ENCODE measurements at regions not wholly inside any gene's neighbourhood (a gene's known extent, or its start where the extent isn't known, plus 50 kb on each side); places are given as distances from the start of the nearest gene placed in this dataset.

DNA sequence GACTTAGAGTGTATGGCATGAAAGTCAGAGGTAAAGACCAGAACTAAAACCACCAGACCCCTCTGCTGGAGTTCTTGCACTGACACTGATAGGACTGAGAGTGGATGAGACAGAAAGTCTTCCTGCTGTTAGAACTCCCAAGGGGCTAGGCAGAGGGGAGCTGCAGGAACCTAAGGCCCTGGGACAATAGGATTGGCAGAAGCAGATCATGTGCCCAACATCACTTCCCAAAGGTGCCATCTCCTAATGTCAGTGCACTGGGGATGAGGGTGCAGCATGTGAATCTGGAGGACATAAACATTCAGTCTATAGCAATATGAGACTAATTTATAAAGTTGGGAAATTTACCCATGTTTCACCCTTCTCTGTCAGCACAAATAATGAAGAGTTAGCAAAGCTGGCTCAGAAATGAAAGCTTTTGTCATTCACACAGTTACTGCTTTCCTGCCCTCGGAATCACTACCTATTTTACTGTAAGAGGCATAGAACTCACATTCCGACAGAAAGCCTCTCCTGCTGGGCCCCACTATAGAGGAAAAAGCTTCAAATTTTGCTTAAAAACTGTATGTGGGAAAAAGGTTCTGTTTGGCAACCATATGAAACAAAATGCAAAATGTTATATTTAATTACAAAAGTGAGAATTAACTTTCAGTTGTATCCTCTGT lies 49.9 kb upstream of the SSX2IP start:
- no peaks in the 10 kb centered on the region for H3K9me3 ChIP-seq (ENCODE audit: low read length)
- H3K9ac ChIP-seq (ENCODE audit: low read length): no peak overlapping the region
- H3K27me3 ChIP-seq (ENCODE audit: insufficient read depth, low read length): no peaks in the 10 kb centered on the region
- no peaks in the 10 kb centered on the region for H3K9me2 ChIP-seq (ENCODE audit: low read depth, low read length)
- no peak overlapping the region for H3K4me3 ChIP-seq (ENCODE audit: low read depth, low read length, poor library complexity, severe bottlenecking)
- H3F3A ChIP-seq (ENCODE audit: insufficient read depth, low read length): no peaks in the 10 kb centered on the region
- no peaks in the 10 kb centered on the region for H4K20me1 ChIP-seq (ENCODE audit: insufficient read depth, low read length)
- no peak overlapping the region for H3K27ac ChIP-seq (ENCODE audit: low read depth, low read length, poor library complexity, severe bottlenecking)
- no peaks in the 10 kb centered on the region for H3K36me3 ChIP-seq (ENCODE audit: insufficient read depth, low read length)
- no peaks in the 10 kb centered on the region for H3K4me1 ChIP-seq (ENCODE audit: insufficient read depth, low read length, severe bottlenecking)
- H3K4me2 ChIP-seq (ENCODE audit: low read length): no peak overlapping the region
- no peak overlapping the region for H2AFZ ChIP-seq (ENCODE audit: low read length)
- TF ChIP-seq, protein P1, sequence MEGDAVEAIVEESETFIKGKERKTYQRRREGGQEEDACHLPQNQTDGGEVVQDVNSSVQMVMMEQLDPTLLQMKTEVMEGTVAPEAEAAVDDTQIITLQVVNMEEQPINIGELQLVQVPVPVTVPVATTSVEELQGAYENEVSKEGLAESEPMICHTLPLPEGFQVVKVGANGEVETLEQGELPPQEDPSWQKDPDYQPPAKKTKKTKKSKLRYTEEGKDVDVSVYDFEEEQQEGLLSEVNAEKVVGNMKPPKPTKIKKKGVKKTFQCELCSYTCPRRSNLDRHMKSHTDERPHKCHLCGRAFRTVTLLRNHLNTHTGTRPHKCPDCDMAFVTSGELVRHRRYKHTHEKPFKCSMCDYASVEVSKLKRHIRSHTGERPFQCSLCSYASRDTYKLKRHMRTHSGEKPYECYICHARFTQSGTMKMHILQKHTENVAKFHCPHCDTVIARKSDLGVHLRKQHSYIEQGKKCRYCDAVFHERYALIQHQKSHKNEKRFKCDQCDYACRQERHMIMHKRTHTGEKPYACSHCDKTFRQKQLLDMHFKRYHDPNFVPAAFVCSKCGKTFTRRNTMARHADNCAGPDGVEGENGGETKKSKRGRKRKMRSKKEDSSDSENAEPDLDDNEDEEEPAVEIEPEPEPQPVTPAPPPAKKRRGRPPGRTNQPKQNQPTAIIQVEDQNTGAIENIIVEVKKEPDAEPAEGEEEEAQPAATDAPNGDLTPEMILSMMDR (IDR thresholded peaks at IDR 0.05; ENCODE audit: low read length): no peak
- no peak for TF ChIP-seq EZH2 (IDR thresholded peaks at IDR 0.05; ENCODE audit: borderline replicate concordance, low read length)
- H3K79me2 ChIP-seq (ENCODE audit: insufficient read depth, low read length): no peaks in the 10 kb centered on the region

Measured in OCI-LY1 (cell line).